Skeletal muscle satellite cell (primary cell): ENCODE measurements at regions not wholly inside any gene's neighbourhood (a gene's known extent, or its start where the extent isn't known, plus 50 kb on each side); places are given as distances from the start of the nearest gene placed in this dataset.
"Not testable (repeated sequence)": the region's sequence is repeated elsewhere in the genome, so short reads cannot be mapped to it uniquely, and the experiment has no call there.

Experiments used
- H3K27me3 ChIP-seq: 2 replicates; pipeline ENCODE4 v1.7.0; 2013; ENCODE audit warnings: low read length; ENCODE audit not compliant: control insufficient read depth, insufficient read depth
- H3K36me3 ChIP-seq: 2 replicates; pipeline ENCODE4 v1.7.0; 2013; ENCODE audit warnings: mild to moderate bottlenecking, control low read depth, low read length; ENCODE audit not compliant: insufficient read depth
- H3K4me1 ChIP-seq: 2 replicates; pipeline ENCODE4 v1.7.0; 2013; ENCODE audit warnings: low read length; ENCODE audit not compliant: control insufficient read depth, insufficient read depth
- H3K4me2 ChIP-seq: 2 replicates; pipeline ENCODE4 v1.7.0; 2013; ENCODE audit warnings: mild to moderate bottlenecking, low read length
- H3K4me3 ChIP-seq: 2 replicates; pipeline ENCODE4 v1.7.0; 2013; ENCODE audit warnings: low read length
- H3K9ac ChIP-seq: 2 replicates; pipeline ENCODE4 v1.7.0; 2013; ENCODE audit warnings: mild to moderate bottlenecking, low read depth, low read length, moderate library complexity
- H3K9me3 ChIP-seq: replicated peaks from 2 replicates; pipeline ENCODE4 v1.7.0; 2013; ENCODE audit warnings: mild to moderate bottlenecking, control low read depth, low read length

DNA sequence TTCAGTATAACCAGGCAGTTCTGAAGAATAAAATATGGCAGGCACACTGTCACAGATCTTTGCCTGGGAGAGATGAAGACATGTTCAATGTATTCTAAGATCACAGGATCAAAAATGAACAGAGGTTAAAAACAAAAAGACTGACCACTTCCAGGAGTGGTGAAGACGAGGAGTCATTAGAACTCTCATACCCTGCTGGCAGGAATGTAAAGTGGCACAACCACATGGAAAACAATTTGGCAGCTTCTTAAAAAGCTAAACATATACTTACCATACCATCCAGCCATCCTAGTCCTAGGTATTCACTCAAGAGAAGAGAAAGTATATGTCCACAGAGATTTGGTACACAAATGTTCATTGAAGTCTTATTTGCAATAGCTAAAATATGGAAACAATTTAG, 406.3 kb downstream of the NPIPA8 start:
- Histone ChIP-seq H3K4me3 (no peak overlapping the region), H3K9ac (no peak overlapping the region), H3K36me3 (no peaks in the 10 kb centered on the region), H3K9me3 (no peaks in the 10 kb centered on the region), H3K4me1 (no peaks in the 10 kb centered on the region), H3K4me2 (no peak overlapping the region), H3K27me3 (no peaks in the 10 kb centered on the region)

DNA sequence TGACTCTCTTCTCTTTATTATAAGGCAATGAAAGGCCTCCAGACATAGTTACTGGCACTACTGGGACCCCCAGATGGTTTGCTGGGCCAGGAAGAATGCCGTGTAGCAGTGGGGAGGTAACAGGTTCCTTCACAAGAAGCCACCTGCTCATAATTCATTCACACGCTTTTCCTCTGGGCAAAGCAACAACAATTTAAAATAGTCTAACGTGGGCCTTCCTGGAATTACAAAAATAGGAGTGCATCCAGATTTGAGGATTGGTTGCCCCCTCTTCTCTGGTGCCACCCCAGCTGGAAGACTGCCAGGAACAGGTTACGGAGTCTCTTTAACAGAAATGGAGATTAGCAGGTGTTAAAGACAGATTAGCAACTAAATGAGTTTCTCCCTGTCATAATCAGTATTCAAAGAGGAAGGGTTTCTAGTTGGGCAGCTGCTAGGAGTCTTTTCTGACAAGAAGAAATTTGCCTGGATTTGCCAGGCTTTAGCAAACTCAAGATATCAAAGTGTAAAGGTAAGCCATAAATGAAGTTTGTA, 409.6 kb downstream of the NPIPA8 start:
- Histone ChIP-seq H3K4me1 (no peaks in the 10 kb centered on the region), H3K9me3 (no peaks in the 10 kb centered on the region), H3K9ac (no peak overlapping the region), H3K27me3 (no peaks in the 10 kb centered on the region), H3K4me2 (no peak overlapping the region), H3K4me3 (no peak overlapping the region), H3K36me3 (no peaks in the 10 kb centered on the region)

DNA sequence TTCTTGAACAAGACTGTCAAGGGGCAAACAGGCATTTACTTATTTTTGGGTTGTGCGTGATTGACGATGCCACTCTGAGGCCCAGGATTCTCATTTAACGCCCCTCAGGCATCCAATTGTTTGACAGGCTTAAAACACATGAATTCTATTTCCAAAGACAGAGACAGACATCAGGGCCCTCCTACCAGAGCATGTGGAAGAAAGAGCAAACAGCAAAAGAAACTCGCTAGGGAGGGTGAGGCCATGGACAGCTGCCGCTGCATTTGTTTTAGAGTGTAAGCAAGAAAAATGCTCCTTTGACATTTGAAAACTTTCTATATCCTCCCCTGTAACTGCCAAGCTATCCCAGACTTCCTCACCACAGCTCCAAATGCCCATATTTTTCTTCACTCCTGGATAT, 410.1 kb downstream of the NPIPA8 start:
- Histone ChIP-seq H3K9ac (no peak overlapping the region), H3K4me1 (no peaks in the 10 kb centered on the region), H3K4me2 (no peak overlapping the region), H3K4me3 (no peak overlapping the region), H3K36me3 (no peaks in the 10 kb centered on the region), H3K9me3 (no peaks in the 10 kb centered on the region), H3K27me3 (no peaks in the 10 kb centered on the region)

DNA sequence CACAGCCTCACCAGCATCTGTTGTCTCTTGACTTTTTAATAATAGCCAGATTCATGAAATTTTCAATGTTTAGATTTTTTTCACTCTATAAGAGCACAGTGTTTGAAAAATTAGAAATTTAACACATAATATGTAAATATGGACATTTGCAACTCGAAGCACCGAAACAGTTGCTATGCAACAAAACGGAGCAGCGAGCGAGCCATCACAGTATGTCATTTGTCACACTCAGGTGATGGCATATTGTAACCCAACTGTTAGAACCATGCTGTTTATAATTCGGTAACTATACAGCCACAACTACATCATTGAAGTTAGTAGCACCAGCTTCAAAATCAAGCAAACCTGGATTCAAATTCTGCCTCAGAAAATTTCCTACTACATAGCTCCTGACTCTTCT, 410.8 kb downstream of the NPIPA8 start:
- Histone ChIP-seq H3K36me3 (no peaks in the 10 kb centered on the region), H3K4me2 (no peak overlapping the region), H3K4me3 (no peak overlapping the region), H3K9ac (no peak overlapping the region), H3K9me3 (no peaks in the 10 kb centered on the region), H3K27me3 (no peaks in the 10 kb centered on the region), H3K4me1 (no peaks in the 10 kb centered on the region)

DNA sequence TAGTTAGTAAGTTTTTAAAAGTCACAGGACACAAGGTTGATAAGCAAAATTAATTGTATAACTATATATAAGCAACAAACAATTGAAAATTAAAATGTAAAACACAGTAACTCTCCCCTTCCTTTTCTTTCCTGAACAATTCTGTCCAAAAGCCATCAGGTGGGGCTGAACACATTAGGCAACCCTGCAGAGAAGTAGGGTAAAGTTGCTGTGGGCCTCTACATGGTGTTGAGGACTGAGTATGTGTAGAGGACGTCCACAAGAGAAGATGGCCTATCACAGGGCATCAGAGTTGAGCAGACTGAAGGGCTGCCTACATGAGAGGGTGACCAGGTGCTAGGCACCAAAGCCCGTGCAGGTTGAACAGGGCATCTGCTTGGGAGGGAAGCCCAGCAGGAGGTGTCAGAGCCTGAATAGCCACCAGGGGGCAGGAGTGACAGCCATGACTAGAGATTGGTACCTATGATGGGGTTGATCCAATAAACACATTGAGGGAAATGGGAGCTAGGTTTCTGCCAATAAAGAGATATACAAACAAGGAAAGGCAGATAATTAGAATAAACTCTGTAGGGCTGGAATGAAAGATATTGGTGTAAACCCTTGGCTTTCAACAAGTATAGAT, 415.1 kb downstream of the NPIPA8 start:
- H3K9me3 ChIP-seq, result no peaks in the 10 kb centered on the region
- no peak overlapping the region for H3K4me2 ChIP-seq
- H3K4me1 ChIP-seq, result no peaks in the 10 kb centered on the region
- H3K4me3 ChIP-seq, result no peak overlapping the region
- H3K9ac ChIP-seq, result no peak overlapping the region
- H3K27me3 ChIP-seq, result no peaks in the 10 kb centered on the region
- H3K36me3 ChIP-seq, result no peaks in the 10 kb centered on the region

DNA sequence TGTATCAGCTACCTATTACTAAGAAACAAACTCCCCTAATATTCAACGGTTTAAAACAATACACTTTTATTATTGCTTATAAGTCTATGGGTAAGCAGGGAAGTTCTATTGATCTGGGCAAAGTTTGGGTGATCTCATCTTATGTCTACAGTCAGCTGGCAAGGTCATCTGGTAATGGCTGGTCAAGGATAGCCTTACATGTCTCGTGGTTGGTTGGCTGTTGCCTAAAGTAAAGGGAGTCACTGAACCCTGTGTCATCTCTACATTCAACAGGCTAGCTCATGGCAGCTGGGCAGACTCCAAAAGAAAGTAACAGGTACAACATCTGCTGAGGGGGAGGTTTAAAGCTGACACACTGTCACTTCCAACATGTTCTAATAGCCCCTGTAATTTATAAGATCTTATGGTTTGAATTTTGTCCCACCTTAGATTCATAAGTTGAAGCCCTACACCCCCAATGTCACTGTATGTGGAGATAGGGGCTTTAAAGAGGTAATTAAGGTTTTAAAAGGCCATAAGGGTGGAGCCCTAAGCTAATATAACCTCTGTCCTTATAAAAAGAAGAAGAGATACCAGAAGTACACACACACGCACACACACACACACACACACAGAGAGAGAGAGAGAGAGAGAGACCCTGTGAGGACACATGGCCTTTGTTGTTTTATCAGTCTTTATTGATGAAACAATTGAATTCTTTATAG, 419.1 kb downstream of the NPIPA8 start:
- Histone ChIP-seq H3K27me3 (no peaks in the 10 kb centered on the region), H3K4me1 (no peaks in the 10 kb centered on the region), H3K4me2 (no peak overlapping the region), H3K9ac (no peak overlapping the region), H3K4me3 (no peak overlapping the region), H3K36me3 (no peaks in the 10 kb centered on the region), H3K9me3 (no peaks in the 10 kb centered on the region)

DNA sequence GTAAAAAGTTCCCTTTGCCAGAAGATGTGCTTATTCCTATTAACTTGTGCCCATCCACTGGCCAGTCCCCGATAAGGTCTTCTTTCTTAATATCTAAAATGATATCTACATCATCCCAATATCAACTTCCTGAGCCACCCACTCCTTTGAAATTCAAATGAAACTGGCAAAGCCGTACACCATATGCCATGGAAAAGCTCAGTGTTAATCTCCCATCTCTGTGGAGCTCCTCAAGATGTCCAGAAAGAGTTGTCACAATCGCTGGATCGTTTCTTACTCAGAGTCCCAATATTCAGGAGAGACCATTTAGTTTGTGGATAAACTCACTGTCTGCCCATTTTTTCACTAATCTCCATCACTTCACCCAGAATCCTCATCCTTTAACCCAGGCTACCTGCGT, 420.7 kb downstream of the NPIPA8 start:
- no peak overlapping the region for H3K9ac ChIP-seq
- H3K9me3 ChIP-seq, result no peaks in the 10 kb centered on the region
- no peak overlapping the region for H3K4me2 ChIP-seq
- no peaks in the 10 kb centered on the region for H3K27me3 ChIP-seq
- H3K4me1 ChIP-seq, result no peaks in the 10 kb centered on the region
- H3K36me3 ChIP-seq, result no peaks in the 10 kb centered on the region
- H3K4me3 ChIP-seq, result no peak overlapping the region

DNA sequence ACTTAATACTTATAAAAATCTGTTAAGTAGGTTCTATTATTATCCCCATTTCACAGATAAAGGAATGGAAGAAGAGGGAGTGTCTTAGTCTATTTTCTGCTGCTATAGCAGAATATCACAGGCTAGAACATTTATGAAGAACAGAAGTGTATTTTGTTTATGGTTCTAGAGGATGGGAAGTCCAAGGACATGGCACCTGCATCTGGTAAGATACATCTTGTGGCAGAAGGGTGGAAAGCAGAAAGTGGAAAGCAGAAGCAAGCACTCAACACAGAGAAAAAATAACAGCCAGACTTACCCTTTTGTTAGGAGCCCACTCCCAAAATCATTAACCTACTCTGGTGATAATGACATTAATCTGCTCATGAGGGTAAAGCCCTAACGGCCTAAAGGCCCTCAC, 422.4 kb downstream of the NPIPA8 start:
- Histone ChIP-seq H3K4me3 (no peak overlapping the region), H3K9ac (no peak overlapping the region), H3K27me3 (no peaks in the 10 kb centered on the region), H3K36me3 (no peaks in the 10 kb centered on the region), H3K9me3 (no peaks in the 10 kb centered on the region), H3K4me2 (no peak overlapping the region), H3K4me1 (no peaks in the 10 kb centered on the region)

DNA sequence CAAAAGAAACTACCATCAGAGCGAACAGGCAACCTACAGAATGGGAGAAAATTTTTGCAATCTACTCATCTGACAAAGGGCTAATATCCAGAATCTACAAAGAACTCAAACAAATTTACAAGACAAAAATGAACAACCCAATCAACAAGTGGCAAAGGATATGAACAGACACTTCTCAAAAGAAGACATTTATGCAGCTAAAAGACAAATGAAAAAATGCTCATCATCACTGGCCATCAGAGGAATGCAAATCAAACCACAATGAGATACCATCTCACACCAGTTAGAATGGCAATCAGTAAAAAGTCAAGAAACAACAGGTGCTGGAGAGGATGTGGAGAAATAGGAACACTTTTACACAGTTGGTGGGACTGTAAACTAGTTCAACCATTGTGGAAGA, 425.0 kb downstream of the NPIPA8 start:
- H3K9me3 ChIP-seq, H3K4me2 ChIP-seq, H3K36me3 ChIP-seq, H3K4me1 ChIP-seq, H3K4me3 ChIP-seq, H3K9ac ChIP-seq, H3K27me3 ChIP-seq: not testable (repeated sequence)

DNA sequence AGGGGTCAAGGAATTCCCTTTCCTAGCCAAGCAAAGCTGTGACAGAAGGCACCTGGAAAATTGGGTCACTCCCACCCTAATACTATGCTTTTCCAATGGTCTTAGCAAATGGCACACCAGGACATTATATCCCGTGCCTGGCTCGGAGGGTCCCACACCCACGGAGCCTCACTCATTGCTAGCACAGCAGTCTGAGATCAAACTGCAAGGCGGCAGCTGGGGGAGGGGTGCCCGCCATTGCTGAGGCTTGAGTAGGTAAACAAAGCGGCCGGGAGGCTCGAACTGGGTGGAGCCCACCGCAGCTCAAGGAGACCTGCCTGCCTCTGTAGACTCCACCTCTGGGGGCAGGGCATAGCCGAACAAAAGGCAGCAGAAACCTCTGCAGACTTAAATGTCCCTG, 429.9 kb downstream of the NPIPA8 start:
- H3K4me1 ChIP-seq, H3K36me3 ChIP-seq, H3K27me3 ChIP-seq, H3K4me3 ChIP-seq, H3K9me3 ChIP-seq, H3K9ac ChIP-seq, H3K4me2 ChIP-seq: not testable (repeated sequence)

DNA sequence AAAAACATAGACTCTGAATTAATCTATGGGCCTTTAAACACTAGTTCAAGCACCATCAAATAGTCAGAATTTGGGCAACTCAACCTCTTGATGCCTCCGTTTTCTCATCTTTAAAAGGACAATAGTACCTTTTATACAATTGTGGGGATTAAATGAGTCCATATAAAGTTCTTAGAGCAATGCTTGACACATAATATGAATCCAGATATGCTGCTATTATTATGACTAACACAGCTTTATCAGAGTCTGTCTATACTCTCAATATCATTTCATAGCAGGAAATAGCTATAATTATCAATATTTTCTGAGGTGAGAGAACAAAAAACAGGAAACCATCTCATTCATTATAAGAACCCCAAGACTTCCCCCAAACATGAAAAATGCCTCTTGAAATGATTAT, 430.5 kb upstream of the XYLT1 start:
- no peak overlapping the region for H3K4me3 ChIP-seq
- no peaks in the 10 kb centered on the region for H3K4me1 ChIP-seq
- H3K36me3 ChIP-seq, result no peaks in the 10 kb centered on the region
- no peak overlapping the region for H3K4me2 ChIP-seq
- H3K9me3 ChIP-seq, result no peaks in the 10 kb centered on the region
- no peaks in the 10 kb centered on the region for H3K27me3 ChIP-seq
- no peak overlapping the region for H3K9ac ChIP-seq

DNA sequence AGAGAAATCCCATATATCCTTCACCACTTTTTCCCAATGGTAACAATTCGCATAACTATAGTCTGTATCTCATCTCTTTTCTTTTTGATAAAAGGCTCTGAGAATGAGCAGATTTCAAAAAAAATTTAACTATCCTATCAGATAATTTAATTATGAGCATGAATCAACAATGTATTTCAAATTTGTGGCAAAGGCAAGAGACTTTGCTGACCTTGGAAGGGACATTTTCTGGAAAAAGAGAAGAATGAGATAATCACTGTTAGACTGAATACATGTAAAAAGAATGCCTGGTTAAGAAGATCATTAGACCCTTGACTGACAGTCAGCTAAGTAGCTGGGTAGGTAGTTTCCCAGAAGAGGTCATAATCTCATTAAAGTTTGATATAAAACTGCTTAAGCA, 428.4 kb upstream of the XYLT1 start:
- no peaks in the 10 kb centered on the region for H3K36me3 ChIP-seq
- no peaks in the 10 kb centered on the region for H3K4me1 ChIP-seq
- H3K27me3 ChIP-seq, result no peaks in the 10 kb centered on the region
- no peak overlapping the region for H3K9ac ChIP-seq
- no peak overlapping the region for H3K4me3 ChIP-seq
- no peaks in the 10 kb centered on the region for H3K9me3 ChIP-seq
- H3K4me2 ChIP-seq, result no peak overlapping the region
